GM12892 (cell line): ENCODE measurements at regions not wholly inside any gene's neighbourhood (a gene's known extent, or its start where the extent isn't known, plus 50 kb on each side); places are given as distances from the start of the nearest gene placed in this dataset.

Source experiments
- POLR2A ChIP-seq: IDR thresholded peaks from 2 replicates; pipeline ENCODE4 v1.6.1; 2011; ENCODE audit warnings: low read depth, low read length, control low read depth
- POLR2AphosphoS5 ChIP-seq: IDR thresholded peaks from 2 replicates; pipeline ENCODE4 v1.6.1; 2011; ENCODE audit warnings: low read depth, low read length, control low read depth

DNA sequence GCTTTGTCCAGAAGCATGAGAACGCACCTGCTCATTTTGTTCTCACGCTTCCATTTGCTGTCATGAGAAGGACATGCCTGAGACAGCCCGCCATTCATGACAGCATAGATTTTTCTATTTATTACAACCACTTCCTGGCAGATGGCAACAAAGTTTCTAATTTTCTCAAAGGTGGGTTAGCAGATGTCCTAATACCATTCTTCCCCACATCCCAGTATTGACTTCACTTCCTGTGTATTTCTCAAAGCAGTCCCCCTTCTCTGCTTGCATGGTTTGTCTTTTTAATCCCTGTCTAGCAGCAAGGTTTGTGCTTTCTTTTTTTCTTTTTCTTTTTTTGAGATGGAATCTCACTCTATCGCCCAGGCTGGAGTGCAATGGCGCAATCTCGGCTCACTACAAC lies 94.3 kb downstream of the ISX start:
- no peak for TF ChIP-seq POLR2A
- TF ChIP-seq POLR2AphosphoS5: no peak
